SK-N-SH (cell line): ENCODE measurements at regions not wholly inside any gene's neighbourhood (a gene's known extent, or its start where the extent isn't known, plus 50 kb on each side); places are given as distances from the start of the nearest gene placed in this dataset.

Source experiments
- CTCF ChIP-seq: fragments of 200-600 bp; sonication (generic); IDR thresholded peaks from 2 replicates; pipeline ENCODE4 v1.6.1; 2017; ENCODE audit warnings: antibody characterized with exemption, mild to moderate bottlenecking, moderate library complexity
- ELF1 ChIP-seq: IDR thresholded peaks from 2 replicates; pipeline ENCODE4 v1.4.0; 2012
- EP300 ChIP-seq, 2 experiments: IDR thresholded peaks; 2 replicates each; pipeline versions ENCODE4 v1.4.0 to v1.6.1; 2012; ENCODE audit warnings: borderline replicate concordance in 1 of 2, low read depth in 1 of 2, low read length in 1 of 2
- EZH2phosphoT487 ChIP-seq: fragments of 200-600 bp; sonication (generic); IDR thresholded peaks from 2 replicates; pipeline ENCODE4 v1.6.1; 2017; ENCODE audit warnings: low read depth, mixed run types, mild to moderate bottlenecking, antibody characterized with exemption, moderate library complexity, borderline replicate concordance
- GABPA ChIP-seq: IDR thresholded peaks from 2 replicates; pipeline ENCODE4 v1.4.0; 2012; ENCODE audit warnings: low read depth, mild to moderate bottlenecking
- MAX ChIP-seq: IDR thresholded peaks from 2 replicates; pipeline ENCODE4 v1.4.0; 2012; ENCODE audit warnings: low read depth
- MEF2A ChIP-seq: IDR thresholded peaks from 2 replicates; pipeline ENCODE4 v1.4.0; 2012; ENCODE audit warnings: low read depth, borderline replicate concordance
- NRF1 ChIP-seq: IDR thresholded peaks from 2 replicates; pipeline ENCODE4 v1.6.1; 2012; ENCODE audit warnings: low read depth, mild to moderate bottlenecking, low read length
- POLR2AphosphoS5 ChIP-seq: IDR thresholded peaks from 2 replicates; pipeline ENCODE4 v1.6.1; 2012; ENCODE audit warnings: low read depth, low read length
- RAD21 ChIP-seq: IDR thresholded peaks from 2 replicates; pipeline ENCODE4 v1.6.1; 2012; ENCODE audit warnings: mild to moderate bottlenecking, low read length
- RCOR1 ChIP-seq: fragments of 150-350 bp; IDR thresholded peaks from 2 replicates; pipeline ENCODE4 v1.6.1; 2017; ENCODE audit warnings: antibody characterized with exemption, low read length
- TAF1 ChIP-seq: IDR thresholded peaks from 2 replicates; pipeline ENCODE4 v1.6.1; 2012; ENCODE audit warnings: low read depth, mild to moderate bottlenecking, low read length, moderate library complexity, borderline replicate concordance
- USF2 ChIP-seq: fragments of 150-350 bp; IDR thresholded peaks from 2 replicates; pipeline ENCODE4 v1.6.1; 2017; ENCODE audit warnings: antibody characterized with exemption, low read length, low read depth, borderline replicate concordance
- YY1 ChIP-seq: IDR thresholded peaks from 2 replicates; pipeline ENCODE4 v1.4.0; 2012; ENCODE audit warnings: low read depth, mild to moderate bottlenecking

GRCh38 chr2:58871469-58872142 lies 630.5 kb upstream of the FANCL start:
- peak; percentile 18; the same call in 1 of the 2 replicates for TF ChIP-seq RAD21
- peak; percentile 48 for TF ChIP-seq CTCF
- TF ChIP-seq MEF2A = no peak
- TF ChIP-seq NRF1 = no peak
- TF ChIP-seq ELF1 = no peak
- no peak for TF ChIP-seq RCOR1
- TF ChIP-seq EP300 (IDR thresholded peaks at IDR 0.05; ENCODE audit: borderline replicate concordance in 1 of 2, low read depth in 1 of 2, low read length in 1 of 2) = no peak
- no peak for TF ChIP-seq MAX
- TF ChIP-seq GABPA = no peak
- no peak for TF ChIP-seq EZH2phosphoT487
- TF ChIP-seq POLR2AphosphoS5 = no peak
- TF ChIP-seq USF2 = no peak
- no peak for TF ChIP-seq TAF1
- TF ChIP-seq YY1 = no peak
